ENCODE measurements at regions not wholly inside any gene's neighbourhood (a gene's known extent, or its start where the extent isn't known, plus 50 kb on each side); places are given as distances from the start of the nearest gene placed in this dataset.

GRCh38 chr7:445020-445419 is 74.6 kb downstream of the PDGFA start:
- Histone ChIP-seq H3K4me1 (ENCODE audit: control insufficient read depth, extremely low read depth, insufficient read depth, low read length) (no peaks in the 10 kb centered on the region), H4K20me1 (ENCODE audit: control insufficient read depth, extremely low read depth, insufficient read depth, low read length) (no peaks in the 10 kb centered on the region)

GRCh38 chr7:445563-446288 is 73.9 kb downstream of the PDGFA start:
- H3K36me3 ChIP-seq (ENCODE audit: control insufficient read depth in 2 of 2, extremely low read depth in 1 of 2, insufficient read depth in 2 of 2, low read length in 2 of 2) = no peaks in the 10 kb centered on the region
- H4K20me1 ChIP-seq (ENCODE audit: control insufficient read depth, extremely low read depth, insufficient read depth, low read length) = no peaks in the 10 kb centered on the region
- no peaks in the 10 kb centered on the region for H3K9me1 ChIP-seq (ENCODE audit: control insufficient read depth, extremely low read depth, insufficient read depth, low read length)
- FAIRE-seq (no peak), DNase-seq (ENCODE audit: low read depth, low spot score) (no peak)
- H2AFZ ChIP-seq (ENCODE audit: control insufficient read depth, low read length) = no peak overlapping the region
- H3K27me3 ChIP-seq (ENCODE audit: control insufficient read depth, extremely low read depth, insufficient read depth, low read length) = peaks cover 15% of the 10 kb centered on the region
- dilution Hi-C loops (cut with MboI; ENCODE audit: extremely low pct_ligation_motif_present, low sequenced_read_pairs) = no loop called here
- H3K4me3 ChIP-seq (ENCODE audit: control insufficient read depth in 2 of 3, extremely low read depth in 1 of 3, insufficient read depth in 2 of 3, low read depth in 1 of 3, low read length in 3 of 3) = no peak overlapping the region
- no peak for TF ChIP-seq EZH2 (IDR thresholded peaks at IDR 0.05; ENCODE audit: low read length)
- TF ChIP-seq, protein P1, sequence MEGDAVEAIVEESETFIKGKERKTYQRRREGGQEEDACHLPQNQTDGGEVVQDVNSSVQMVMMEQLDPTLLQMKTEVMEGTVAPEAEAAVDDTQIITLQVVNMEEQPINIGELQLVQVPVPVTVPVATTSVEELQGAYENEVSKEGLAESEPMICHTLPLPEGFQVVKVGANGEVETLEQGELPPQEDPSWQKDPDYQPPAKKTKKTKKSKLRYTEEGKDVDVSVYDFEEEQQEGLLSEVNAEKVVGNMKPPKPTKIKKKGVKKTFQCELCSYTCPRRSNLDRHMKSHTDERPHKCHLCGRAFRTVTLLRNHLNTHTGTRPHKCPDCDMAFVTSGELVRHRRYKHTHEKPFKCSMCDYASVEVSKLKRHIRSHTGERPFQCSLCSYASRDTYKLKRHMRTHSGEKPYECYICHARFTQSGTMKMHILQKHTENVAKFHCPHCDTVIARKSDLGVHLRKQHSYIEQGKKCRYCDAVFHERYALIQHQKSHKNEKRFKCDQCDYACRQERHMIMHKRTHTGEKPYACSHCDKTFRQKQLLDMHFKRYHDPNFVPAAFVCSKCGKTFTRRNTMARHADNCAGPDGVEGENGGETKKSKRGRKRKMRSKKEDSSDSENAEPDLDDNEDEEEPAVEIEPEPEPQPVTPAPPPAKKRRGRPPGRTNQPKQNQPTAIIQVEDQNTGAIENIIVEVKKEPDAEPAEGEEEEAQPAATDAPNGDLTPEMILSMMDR (optimal IDR thresholded peaks at IDR 0.05 in 1 of 3, IDR thresholded peaks at IDR 0.05 in 1 of 3, conservative IDR thresholded peaks at IDR 0.05 in 1 of 3; ENCODE audit: extremely low read depth in 1 of 3, insufficient read depth in 2 of 3, low read length in 3 of 3) = no peak
- H3K9ac ChIP-seq (ENCODE audit: control insufficient read depth, extremely low read depth, insufficient read depth, low read length) = no peak overlapping the region
- peaks cover 2% of the 10 kb centered on the region for H3K9me3 ChIP-seq (ENCODE audit: control insufficient read depth, low read depth, low read length)
- no peaks in the 10 kb centered on the region for H3K79me2 ChIP-seq (ENCODE audit: control insufficient read depth, insufficient read depth, low read length)
- no peaks in the 10 kb centered on the region for H3K4me1 ChIP-seq (ENCODE audit: control insufficient read depth, extremely low read depth, insufficient read depth, low read length)
- no peak overlapping the region for H3K27ac ChIP-seq (ENCODE audit: control insufficient read depth, insufficient read depth, low read length)
- H3K4me2 ChIP-seq (ENCODE audit: control insufficient read depth, extremely low read depth, insufficient read depth, low read depth, low read length) = no peak overlapping the region

More at GRCh38 chr7:445020-445419, 74.6 kb downstream of the PDGFA start:
- no peaks in the 10 kb centered on the region for H3K36me3 ChIP-seq (ENCODE audit: control insufficient read depth in 2 of 2, extremely low read depth in 1 of 2, insufficient read depth in 2 of 2, low read length in 2 of 2)
- H3K4me2 ChIP-seq (ENCODE audit: control insufficient read depth, extremely low read depth, insufficient read depth, low read depth, low read length) = no peak overlapping the region
- peaks cover 2% of the 10 kb centered on the region for H3K9me3 ChIP-seq (ENCODE audit: control insufficient read depth, low read depth, low read length)
- dilution Hi-C loops (cut with MboI; ENCODE audit: extremely low pct_ligation_motif_present, low sequenced_read_pairs) = no loop called here
- FAIRE-seq (no peak), DNase-seq (ENCODE audit: low read depth, low spot score) (no peak)
- H3K27ac ChIP-seq (ENCODE audit: control insufficient read depth, insufficient read depth, low read length) = no peak overlapping the region
- H2AFZ ChIP-seq (ENCODE audit: control insufficient read depth, low read length) = no peak overlapping the region
- H3K4me3 ChIP-seq (ENCODE audit: control insufficient read depth in 2 of 3, extremely low read depth in 1 of 3, insufficient read depth in 2 of 3, low read depth in 1 of 3, low read length in 3 of 3) = no peak overlapping the region
- H3K27me3 ChIP-seq (ENCODE audit: control insufficient read depth, extremely low read depth, insufficient read depth, low read length) = peaks cover 15% of the 10 kb centered on the region
- no peak for TF ChIP-seq EZH2 (IDR thresholded peaks at IDR 0.05; ENCODE audit: low read length)
- TF ChIP-seq, protein P1 (optimal IDR thresholded peaks at IDR 0.05 in 1 of 3, IDR thresholded peaks at IDR 0.05 in 1 of 3, conservative IDR thresholded peaks at IDR 0.05 in 1 of 3; ENCODE audit: extremely low read depth in 1 of 3, insufficient read depth in 2 of 3, low read length in 3 of 3) = no peak
- no peak overlapping the region for H3K9ac ChIP-seq (ENCODE audit: control insufficient read depth, extremely low read depth, insufficient read depth, low read length)
- no peaks in the 10 kb centered on the region for H3K9me1 ChIP-seq (ENCODE audit: control insufficient read depth, extremely low read depth, insufficient read depth, low read length)
- H3K79me2 ChIP-seq (ENCODE audit: control insufficient read depth, insufficient read depth, low read length) = no peaks in the 10 kb centered on the region

All from keratinocyte (primary cell).